ENCODE measurements at regions not wholly inside any gene's neighbourhood (a gene's known extent, or its start where the extent isn't known, plus 50 kb on each side); places are given as distances from the start of the nearest gene placed in this dataset.

GRCh38 chr15:66963084-66963483 is 102.3 kb upstream of the SMAD3 start:
- H3K27me3 ChIP-seq = no peaks in the 10 kb centered on the region
- no peak for TF ChIP-seq CTCF (IDR thresholded peaks at IDR 0.05)
- ATAC-seq = no peak
- intact Hi-C loops (cut with DNase I) = no loop called here
- no peak overlapping the region for H3K27ac ChIP-seq
- H3K4me1 ChIP-seq = no peaks in the 10 kb centered on the region
- peak in 1 of 4 donors; percentile 54 for DNase-seq
- no peak overlapping the region for H3K4me3 ChIP-seq
- no peaks in the 10 kb centered on the region for H3K36me3 ChIP-seq
- H3K9me3 ChIP-seq = no peaks in the 10 kb centered on the region

- Histone ChIP-seq H3K4me1 (no peaks in the 10 kb centered on the region), H3K36me3 (no peaks in the 10 kb centered on the region), H3K4me3 (no peak overlapping the region), H3K27ac (no peak overlapping the region), H3K9me3 (no peaks in the 10 kb centered on the region), H3K27me3 (no peaks in the 10 kb centered on the region)
- TF ChIP-seq CTCF (IDR thresholded peaks at IDR 0.05) = no peak
- intact Hi-C loops (cut with DNase I) = no loop called here
- DNase-seq = no peak
- peak; percentile 52 for ATAC-seq
Measured at GRCh38 chr15:66963710-66964109, 101.7 kb upstream of the SMAD3 start.

GRCh38 chr15:66964111-66964738 is 101.2 kb upstream of the SMAD3 start:
- no peak for TF ChIP-seq CTCF (IDR thresholded peaks at IDR 0.05)
- H3K36me3 ChIP-seq = no peaks in the 10 kb centered on the region
- no peak overlapping the region for H3K4me3 ChIP-seq
- DNase-seq (no peak), ATAC-seq (no peak)
- H3K27ac ChIP-seq = no peak overlapping the region
- no peaks in the 10 kb centered on the region for H3K27me3 ChIP-seq
- no peaks in the 10 kb centered on the region for H3K4me1 ChIP-seq
- H3K9me3 ChIP-seq = no peaks in the 10 kb centered on the region
- intact Hi-C loops (cut with DNase I) = no loop called here

DNA sequence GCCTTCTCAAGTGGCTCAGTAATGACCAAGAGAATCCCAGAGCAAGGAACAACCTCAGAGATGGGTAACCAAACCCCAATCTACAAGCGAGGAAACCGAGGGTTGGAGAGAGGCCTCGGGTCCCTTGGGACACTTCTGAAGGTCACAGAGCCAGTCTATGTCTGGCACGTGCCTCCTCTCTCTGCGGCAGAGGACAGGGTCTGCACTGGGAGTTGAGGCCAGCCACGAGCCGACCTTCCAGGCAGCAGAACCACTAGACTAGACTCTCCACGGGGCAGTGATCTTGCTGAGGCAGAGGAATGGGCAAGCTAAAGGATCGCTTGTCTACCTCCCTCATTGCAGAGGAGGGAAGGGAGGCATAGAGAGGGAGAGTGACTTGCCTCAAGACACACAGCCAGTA is 100.6 kb upstream of the SMAD3 start:
- ATAC-seq = no peak
- TF ChIP-seq CTCF (IDR thresholded peaks at IDR 0.05) = no peak

GRCh38 chr15:66965201-66965900 is 100.1 kb upstream of the SMAD3 start:
- H3K4me1 ChIP-seq = no peaks in the 10 kb centered on the region
- H3K4me3 ChIP-seq = no peak overlapping the region
- intact Hi-C loops (cut with DNase I) = no loop called here
- DNase-seq = no peak
- no peak overlapping the region for H3K27ac ChIP-seq
- H3K9me3 ChIP-seq = no peaks in the 10 kb centered on the region
- TF ChIP-seq CTCF (IDR thresholded peaks at IDR 0.05) = no peak
- H3K27me3 ChIP-seq = no peaks in the 10 kb centered on the region
- no peak for ATAC-seq
- no peaks in the 10 kb centered on the region for H3K36me3 ChIP-seq

More for the DNA sequence above, 100.6 kb upstream of the SMAD3 start:
- Histone ChIP-seq H3K27me3 (no peaks in the 10 kb centered on the region), H3K9me3 (no peaks in the 10 kb centered on the region), H3K4me1 (no peaks in the 10 kb centered on the region), H3K27ac (no peak overlapping the region), H3K4me3 (no peak overlapping the region), H3K36me3 (no peaks in the 10 kb centered on the region)
- intact Hi-C loops (cut with DNase I) = no loop called here
- no peak for DNase-seq
